Jurkat, Clone E6-1 (cell line): ENCODE measurements at regions not wholly inside any gene's neighbourhood (a gene's known extent, or its start where the extent isn't known, plus 50 kb on each side); places are given as distances from the start of the nearest gene placed in this dataset.

Source experiments
- DNase-seq: peaks from one replicate; pipeline ENCODE4 v3.0.0-alpha.2; 2011; ENCODE audit warnings: low read depth, low spot score
- H3K4me3 ChIP-seq: 2 replicates; pipeline ENCODE4 v1.5.1; 2011; ENCODE audit warnings: mild to moderate bottlenecking, low read length, control low read depth, moderate library complexity

DNA sequence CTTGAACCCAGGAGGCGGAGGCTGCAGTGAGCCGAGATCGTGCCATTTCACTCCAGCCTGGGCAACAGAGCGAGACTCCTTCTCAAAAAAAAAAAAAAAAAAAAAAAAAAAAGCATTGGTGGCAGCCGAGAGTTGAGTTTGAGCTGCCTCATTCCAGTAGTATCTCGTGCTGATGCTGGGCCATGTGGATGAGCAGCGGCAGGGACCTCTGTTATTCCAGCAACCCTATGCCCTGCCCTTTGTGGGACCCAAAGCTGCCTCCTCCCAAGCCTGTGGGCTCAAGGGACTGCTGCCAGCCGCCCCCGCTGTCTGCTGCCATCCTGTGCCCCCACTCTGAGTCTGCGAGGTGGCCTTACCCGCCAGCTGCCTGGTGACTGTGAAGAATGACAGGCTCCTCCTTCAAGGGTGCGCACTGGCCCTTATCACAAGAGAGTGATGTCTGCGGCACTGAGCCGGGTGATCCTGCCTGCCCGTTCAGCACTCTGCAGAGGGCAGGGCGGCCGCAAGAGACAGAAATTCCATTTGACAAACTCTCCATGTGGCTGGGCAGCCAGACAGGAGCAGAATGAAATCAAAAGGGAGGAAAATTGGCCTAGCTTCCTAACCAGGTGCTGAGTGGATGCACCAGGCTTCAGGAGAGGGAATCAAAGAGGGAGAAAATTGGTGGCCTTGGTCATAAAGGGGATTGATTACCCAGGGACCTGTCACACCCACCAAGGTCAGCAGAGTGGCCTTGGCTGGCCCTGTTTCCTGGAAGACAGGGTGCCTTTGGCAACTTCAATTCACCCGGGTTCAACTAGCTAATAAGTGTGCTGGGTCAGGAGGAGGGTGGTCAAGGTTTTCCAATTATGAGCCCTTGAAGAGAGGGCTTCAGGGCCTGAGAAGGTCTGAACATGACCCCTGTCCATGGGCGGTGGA lies 65.3 kb upstream of the ZMIZ1 start:
- DNase-seq, result no peak
- no peak overlapping the region for H3K4me3 ChIP-seq

DNA sequence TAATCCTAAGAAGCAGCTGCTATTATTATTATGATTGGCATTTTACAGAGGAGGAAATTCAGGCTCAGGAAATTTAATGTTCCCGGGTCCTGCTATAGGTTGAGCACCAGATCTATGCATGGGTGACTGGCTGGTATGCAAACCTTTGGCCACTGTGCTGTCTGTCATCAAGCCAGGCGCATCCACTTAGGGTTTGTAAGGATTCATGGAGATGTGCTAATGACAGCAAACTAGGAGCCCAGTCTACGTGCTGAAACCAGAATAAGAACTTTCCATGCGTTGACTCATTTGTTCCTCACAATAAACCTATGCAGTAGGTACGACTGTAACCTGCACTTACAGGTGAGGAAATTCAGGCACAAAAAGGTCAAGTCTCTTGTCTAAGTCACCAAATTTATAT lies 64.5 kb upstream of the ZMIZ1 start:
- H3K4me3 ChIP-seq, result no peak overlapping the region
- DNase-seq, result no peak

DNA sequence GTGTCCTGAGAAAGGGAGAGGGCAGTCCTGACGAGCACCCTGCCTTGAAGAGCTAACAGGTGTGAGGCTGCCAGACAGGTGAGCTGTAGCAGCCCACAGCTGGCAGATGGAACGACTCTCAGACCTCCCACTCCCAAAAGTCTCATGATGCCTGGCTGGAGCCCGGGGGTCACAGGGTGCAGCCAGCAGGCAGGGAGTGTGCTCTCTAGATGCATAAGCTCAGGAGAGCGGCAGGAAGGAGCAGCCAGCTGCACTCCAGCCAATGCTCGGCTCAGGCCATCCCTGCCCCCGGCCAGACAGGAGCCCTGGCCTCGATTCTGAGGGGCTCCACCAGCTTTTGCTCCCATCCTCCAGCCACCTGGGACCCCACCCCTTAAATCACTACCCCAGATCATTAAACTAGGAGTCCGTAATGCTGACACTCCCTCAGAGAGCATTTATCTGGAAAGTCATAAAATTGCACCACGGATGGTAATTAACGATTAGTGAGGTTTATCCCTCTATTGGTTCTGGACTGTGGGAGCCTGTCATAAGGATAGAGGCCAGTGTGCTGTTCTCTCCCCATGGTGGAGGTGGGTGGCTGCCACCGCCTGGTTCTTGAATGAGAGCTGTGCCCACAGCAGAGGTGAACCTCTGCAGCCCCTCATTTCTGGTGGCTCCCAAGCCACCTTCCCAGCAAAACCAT lies 63.5 kb upstream of the ZMIZ1 start:
- DNase-seq, result no peak
- no peak overlapping the region for H3K4me3 ChIP-seq

DNA sequence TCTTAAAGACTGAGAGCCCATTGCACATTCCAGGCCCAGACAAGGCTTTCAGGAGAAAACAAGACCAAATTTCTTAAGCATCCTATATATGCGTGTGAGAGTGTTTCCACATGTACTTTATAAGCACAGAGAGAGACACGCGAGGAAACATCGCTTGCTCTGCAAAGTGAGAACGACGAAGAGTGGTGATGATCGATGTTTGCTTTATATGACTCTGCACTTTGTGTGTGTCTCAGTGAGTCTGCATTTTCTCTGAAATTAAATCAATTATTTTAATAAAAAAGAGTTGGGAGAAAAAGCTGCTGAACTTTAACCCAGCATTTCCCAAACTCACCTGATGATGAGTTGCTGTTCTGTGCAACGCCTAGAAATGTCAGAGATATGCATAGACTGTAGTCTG lies 61.7 kb upstream of the ZMIZ1 start:
- DNase-seq, result no peak
- H3K4me3 ChIP-seq, result no peak overlapping the region

DNA sequence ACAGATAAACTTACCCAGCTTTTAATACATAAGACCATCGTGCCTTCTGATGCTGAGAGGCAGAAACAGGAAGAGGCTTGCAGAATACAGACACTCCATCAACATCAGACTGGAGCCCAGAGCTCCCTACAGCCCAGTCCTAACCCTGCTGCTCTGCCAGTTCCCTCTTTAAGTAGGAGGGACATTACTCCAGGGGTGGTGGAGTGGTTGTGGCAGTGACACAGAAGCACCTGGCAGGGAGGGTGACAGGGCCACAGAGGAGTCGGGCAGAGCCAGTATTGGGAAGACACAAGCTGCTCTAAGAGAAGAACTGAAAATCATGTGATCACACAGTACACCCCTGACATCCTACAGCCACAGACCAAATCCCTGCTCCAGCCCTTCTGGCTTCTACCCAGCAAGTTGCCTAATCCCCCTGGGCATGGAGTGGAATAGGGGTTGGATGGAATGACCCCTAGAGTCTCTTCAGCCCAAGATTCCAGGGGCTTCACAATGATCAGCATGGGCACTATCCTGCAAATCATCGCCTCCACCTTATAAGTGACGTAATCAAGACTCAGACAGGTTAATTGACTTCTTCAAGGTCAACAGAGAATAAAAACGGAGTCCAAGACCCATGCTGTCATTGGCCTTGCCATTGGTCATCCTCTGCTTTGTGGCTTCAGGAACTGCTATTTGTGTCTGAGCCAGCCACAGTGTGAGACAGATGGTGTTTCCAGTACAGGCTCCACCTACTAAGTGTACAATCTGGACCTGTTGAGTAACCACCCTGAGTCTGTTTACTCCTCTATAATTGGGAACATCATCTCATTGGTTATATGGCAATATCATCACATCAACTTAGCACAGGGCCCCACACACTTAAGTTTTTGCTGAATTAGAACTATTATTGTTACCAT lies 61.1 kb upstream of the ZMIZ1 start:
- no peak for DNase-seq
- no peak overlapping the region for H3K4me3 ChIP-seq

DNA sequence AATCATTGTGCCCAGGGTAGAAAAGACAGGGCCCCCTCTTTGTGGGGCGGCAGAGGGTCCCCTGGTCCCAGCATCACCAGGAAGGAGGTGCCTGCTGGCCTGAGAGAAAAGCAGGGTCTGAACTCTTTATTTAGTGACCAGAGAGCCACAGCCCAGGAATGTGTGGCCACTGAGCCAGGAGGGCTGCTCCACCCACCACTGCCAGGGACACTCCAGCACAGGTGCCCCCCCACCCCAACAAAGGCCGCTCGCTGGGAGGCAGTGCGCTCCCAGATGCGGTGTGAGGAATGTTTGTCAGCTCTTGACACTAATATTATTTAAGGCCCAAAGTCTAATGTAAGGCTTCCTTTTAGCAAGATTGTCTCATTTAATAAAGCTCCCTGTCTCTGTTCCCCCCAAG lies 59.6 kb upstream of the ZMIZ1 start:
- no peak for DNase-seq
- H3K4me3 ChIP-seq, result no peak overlapping the region

DNA sequence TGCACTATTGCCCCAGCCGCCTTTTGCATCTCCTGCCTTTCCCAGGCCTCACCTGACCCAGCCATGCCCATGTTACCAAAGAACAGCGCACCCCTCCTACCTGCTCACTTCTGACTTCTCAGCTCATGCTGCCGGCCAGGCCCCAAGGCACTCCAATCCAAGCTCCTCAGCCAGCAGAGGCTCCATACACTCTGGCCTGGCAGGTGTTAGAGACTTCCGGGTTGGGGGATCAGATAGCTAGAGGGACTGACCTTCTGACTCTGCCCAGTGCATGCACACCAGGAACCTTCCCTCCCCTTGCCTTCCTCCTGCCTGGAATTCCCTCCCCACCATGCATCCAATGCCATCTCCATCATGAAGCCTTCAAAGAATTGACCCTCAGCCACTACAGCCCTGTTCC lies 56.2 kb upstream of the ZMIZ1 start:
- no peak overlapping the region for H3K4me3 ChIP-seq
- no peak for DNase-seq

DNA sequence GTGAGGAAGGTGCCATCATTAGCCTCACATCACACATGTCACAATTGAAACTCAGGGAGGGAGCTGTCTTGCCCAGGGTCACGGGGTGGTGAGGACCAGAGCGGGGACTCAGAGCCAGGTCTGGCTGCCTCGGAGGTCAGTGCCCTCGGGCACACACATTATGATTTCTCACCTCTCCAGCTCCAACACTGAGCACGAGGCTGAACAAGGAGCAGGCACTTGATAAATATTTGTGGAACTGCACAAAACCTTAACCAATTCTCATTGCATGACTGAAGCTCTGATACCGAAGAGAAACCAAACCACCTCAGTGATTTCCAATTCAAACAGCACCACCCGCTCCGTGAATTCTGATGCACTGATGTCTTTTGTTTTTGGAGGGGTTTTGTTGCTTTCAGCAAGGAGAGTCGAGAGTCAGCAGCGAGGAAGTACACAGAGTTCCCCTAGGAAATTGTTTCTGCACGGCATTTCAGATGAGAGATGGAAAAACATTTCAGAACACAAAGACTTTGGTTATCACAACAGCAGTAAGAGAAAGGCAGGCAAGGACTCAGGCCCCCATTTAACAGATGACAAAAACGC lies 55.3 kb upstream of the ZMIZ1 start:
- H3K4me3 ChIP-seq, result no peak overlapping the region
- DNase-seq, result no peak

DNA sequence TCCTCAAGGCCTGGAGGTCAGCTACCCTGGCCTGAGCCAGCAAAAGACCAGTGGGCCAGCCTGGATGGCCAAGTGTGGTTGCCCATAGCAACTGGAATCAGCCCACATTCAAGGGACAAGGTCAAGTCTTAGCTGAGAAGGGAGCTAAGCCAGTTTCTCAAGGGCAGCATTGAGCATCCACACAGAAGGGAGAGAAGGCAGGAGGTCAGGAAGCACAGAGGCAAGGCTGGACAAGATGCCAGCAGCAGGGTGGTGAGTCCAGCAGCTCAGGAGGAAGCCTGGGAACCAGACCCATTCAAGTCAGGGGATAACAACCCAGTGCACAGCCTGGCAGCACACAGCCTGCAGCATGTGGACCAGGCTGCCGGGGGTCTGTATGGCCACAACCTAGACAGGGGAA lies 54.0 kb upstream of the ZMIZ1 start:
- DNase-seq, result no peak

DNA sequence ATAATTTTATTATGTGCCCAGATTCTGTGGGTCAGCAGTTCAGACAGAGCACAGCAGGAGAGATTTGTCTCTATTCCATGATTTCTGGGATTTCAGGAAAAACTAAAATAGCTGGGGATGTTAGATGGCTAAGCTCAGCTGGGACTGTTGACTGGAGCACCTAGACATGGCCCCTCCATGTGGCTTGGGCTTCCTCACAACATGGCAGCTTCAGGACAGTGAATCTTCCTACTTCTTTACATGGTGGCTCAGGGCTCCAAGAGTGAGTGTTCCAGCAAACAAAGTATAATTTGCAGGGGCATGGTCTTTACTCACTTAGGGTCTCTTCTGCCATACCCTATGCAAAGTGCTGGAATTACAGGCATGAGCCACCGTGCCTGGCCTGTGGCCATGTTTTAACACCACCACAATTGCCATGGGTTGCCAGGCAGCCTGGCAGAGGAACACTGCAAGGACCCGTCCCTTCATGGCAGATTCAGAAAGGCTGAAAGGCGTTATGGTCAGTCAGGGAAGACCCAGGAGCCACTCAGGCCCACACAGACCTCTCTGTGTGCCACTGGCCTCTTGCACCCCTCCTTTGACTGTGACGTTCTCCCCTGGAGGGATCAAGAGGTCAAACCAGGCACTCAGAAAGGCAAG lies 50.8 kb upstream of the ZMIZ1 start:
- no peak for DNase-seq
- H3K4me3 ChIP-seq, result no peak overlapping the region

More for the DNA sequence above, 54.0 kb upstream of the ZMIZ1 start:
- no peak overlapping the region for H3K4me3 ChIP-seq

DNA sequence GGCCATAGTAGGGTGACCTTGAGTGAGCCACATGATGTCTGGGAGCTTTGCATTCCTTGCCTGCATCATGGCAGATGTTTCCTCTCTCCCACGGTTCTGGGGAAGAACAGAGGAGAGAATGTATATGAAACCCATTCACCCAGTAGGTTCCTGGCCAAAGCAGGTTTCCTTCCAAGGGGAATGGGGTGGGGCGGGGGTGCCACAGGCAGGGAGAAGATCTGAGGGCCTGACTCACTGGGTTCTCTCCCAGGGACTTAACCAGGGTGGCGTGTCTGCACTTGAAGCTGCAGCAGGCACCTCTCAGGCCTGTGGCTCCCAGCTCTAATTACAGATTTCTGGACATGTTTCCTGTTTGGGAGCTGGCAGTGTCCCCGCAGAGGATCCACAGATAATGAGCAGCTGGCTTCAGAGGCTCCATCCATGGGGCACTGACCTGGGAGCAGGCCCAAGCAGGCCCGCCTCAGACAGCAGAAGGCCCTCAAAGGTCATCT lies 50.2 kb upstream of the ZMIZ1 start:
- H3K4me3 ChIP-seq, result no peak overlapping the region
- no peak for DNase-seq
